Central memory CD8-positive, alpha-beta T cell (primary cell): ENCODE measurements at regions not wholly inside any gene's neighbourhood (a gene's known extent, or its start where the extent isn't known, plus 50 kb on each side); places are given as distances from the start of the nearest gene placed in this dataset.
"Not testable (repeated sequence)": the region's sequence is repeated elsewhere in the genome, so short reads cannot be mapped to it uniquely, and the experiment has no call there.

Source experiments
- ATAC-seq: fragments of 150-1000 bp; cut with Tn5 transposase; replicated peaks from 2 replicates; pipeline ENCODE4 v1.10.0; 2022; ENCODE audit warnings: mild to moderate bottlenecking, moderate FRiP score, moderate number of reproducible peaks; ENCODE audit not compliant: poor library complexity, severe bottlenecking; ENCODE audit errors: extremely low read depth
- DNase-seq, 2 donors: peaks; one replicate each; pipeline ENCODE4 v3.0.0; 2021; ENCODE audit warnings: low spot score in 2 of 2
- H3K27ac Mint-ChIP-seq: one replicate; pipeline ENCODE4 v1.8.0; 2022; ENCODE audit warnings: low read depth, mild to moderate bottlenecking, moderate library complexity, mixed read lengths
- H3K27me3 Mint-ChIP-seq: one replicate; pipeline ENCODE4 v1.8.0; 2022; ENCODE audit warnings: mixed read lengths
- H3K36me3 Mint-ChIP-seq: one replicate; pipeline ENCODE4 v1.8.0; 2022; ENCODE audit warnings: mild to moderate bottlenecking, moderate library complexity, mixed read lengths; ENCODE audit not compliant: insufficient read depth
- H3K4me1 Mint-ChIP-seq: one replicate; pipeline ENCODE4 v1.8.0; 2022; ENCODE audit warnings: mixed read lengths
- H3K4me3 Mint-ChIP-seq: one replicate; pipeline ENCODE4 v1.8.0; 2022; ENCODE audit warnings: mild to moderate bottlenecking, moderate library complexity, mixed read lengths
- H3K9me3 Mint-ChIP-seq: one replicate; pipeline ENCODE4 v1.8.0; 2022; ENCODE audit warnings: mixed read lengths

DNA sequence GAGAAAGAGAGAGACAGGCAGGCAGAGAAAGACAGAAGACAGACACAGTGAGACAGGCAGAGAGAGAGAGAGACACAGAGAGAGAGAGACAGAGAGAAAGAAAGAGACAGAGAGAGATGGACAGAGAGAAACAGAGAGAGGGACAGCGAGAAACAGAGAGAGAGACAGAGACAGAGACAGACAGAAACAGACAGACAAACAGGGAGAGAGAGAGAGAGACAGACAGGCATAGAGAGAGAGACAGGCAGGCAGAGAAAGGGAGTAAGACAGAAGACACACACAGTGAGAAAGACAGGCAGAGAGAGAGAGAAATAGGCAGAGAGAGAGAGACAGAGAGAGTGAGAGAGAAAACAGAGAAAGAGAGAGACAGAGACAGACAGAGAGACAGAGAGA, 105.3 kb upstream of the ANKRD30BL start:
- no peak for ATAC-seq
- Mint-ChIP-seq H3K27ac (no peak overlapping the region), H3K9me3 (no peaks in the 10 kb centered on the region)

DNA sequence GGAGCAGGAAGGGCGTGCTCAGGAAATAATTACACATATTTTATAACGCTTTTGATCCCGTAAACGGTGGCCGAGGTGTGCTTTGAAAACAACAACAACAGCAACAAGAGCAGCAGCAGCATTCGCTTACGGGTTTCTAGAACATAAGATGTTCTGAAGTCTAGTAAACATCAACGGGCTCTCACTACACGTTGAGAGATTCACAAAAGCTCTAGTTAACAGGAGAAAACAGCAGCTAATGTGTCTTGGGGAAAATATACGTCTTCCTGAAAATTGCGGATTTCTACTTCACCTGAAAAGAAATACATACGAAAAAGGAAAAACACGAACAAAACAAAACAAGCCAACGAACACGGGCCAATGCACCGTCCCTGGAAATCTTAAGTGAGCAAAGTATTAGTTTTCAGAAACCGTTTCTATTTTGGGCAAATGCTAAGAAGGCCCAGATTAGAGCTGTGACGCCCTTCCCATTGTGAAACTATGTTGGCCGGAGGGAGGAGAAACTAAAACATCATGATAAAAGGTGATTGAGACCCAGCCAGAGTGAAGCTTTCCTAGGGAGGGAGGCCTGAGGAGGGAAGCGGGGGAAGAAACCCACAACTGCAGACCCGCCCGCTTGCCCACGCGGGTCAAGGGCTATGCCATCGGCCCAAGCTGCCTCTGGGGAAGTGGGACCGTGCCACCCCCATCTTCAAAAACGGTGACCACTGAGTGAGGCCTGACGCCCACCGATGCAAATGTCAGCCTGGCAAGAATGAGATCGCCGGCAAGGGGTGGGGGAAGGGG, 105.9 kb upstream of the ANKRD30BL start:
- not testable (repeated sequence) for DNase-seq, H3K27me3 Mint-ChIP-seq, ATAC-seq, H3K36me3 Mint-ChIP-seq, H3K4me1 Mint-ChIP-seq, H3K9me3 Mint-ChIP-seq, H3K27ac Mint-ChIP-seq, H3K4me3 Mint-ChIP-seq

More for the DNA sequence above, 105.3 kb upstream of the ANKRD30BL start:
- no peak overlapping the region for H3K4me3 Mint-ChIP-seq
- no peak for DNase-seq
- H3K27me3 Mint-ChIP-seq, result no peaks in the 10 kb centered on the region
- no peaks in the 10 kb centered on the region for H3K4me1 Mint-ChIP-seq
- H3K36me3 Mint-ChIP-seq, result no peaks in the 10 kb centered on the region

DNA sequence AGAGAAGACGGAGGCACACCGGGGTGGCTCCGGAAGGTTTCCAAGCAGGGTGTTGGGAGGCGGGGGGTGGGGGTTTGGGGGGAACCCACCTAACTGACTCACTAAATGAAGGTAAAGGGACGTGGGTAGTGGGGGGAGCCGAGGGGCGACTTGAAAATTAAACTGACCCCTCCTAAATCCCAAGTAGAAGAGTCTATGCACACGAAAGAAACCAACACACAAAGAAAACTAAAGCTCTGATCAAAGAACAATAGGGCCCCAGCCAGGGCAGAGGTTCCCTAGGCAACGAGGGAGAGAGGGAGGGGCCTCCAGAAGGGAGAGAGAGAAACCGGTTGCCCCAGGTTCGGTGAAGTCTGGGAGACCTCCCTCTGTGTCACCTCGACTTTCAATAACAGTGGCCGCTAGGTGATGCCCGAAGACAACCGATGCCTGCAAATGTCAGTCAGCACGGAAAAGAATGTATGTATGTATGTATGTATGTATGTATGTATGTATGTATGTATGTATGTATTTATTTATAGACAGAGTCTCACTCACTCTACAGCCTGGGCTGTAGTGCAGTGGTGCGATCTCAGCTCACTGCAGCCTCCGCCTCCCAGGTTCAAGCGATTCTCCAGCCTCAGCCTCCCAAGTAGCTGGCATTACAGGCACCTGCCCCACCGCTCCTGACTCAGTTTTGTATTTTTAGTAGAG, 106.7 kb upstream of the ANKRD30BL start:
- ATAC-seq, result not testable (repeated sequence)

DNA sequence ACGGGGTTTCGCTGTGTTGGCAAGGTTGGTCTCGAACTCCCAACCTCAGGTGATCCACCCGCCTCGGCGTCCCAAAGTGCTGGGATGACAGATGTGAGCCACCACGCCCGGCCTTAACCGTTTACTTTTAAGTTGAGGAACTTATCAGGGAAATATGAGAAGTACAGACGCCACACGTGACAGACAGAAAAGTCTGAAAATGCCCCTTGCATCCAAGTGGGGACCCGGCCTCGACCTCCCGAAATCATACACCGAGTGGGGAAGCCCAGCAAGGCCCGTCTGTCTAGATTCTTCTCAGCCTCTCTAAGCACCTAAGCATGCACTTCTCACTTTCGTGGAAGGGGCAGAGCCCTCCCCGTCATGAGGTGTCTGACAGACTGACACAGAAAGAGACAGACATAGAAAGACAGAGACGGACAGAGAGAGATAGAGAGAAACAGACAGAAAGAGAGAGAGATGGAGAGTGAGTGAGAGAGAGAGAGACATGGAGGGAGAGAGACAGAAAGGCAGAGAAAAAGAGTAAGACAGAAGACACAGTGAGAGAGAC, 107.3 kb upstream of the ANKRD30BL start:
- ATAC-seq, result no peak
- DNase-seq, result no peak
- no peaks in the 10 kb centered on the region for H3K27me3 Mint-ChIP-seq
- no peaks in the 10 kb centered on the region for H3K4me1 Mint-ChIP-seq
- H3K27ac Mint-ChIP-seq, result no peak overlapping the region
- H3K36me3 Mint-ChIP-seq, result no peaks in the 10 kb centered on the region
- H3K4me3 Mint-ChIP-seq, result no peak overlapping the region
- peaks cover under 1% of the 10 kb centered on the region for H3K9me3 Mint-ChIP-seq

More for the DNA sequence above, 106.7 kb upstream of the ANKRD30BL start:
- H3K9me3 Mint-ChIP-seq, H3K27ac Mint-ChIP-seq, H3K27me3 Mint-ChIP-seq, H3K4me3 Mint-ChIP-seq, H3K36me3 Mint-ChIP-seq, H3K4me1 Mint-ChIP-seq, DNase-seq: not testable (repeated sequence)

DNA sequence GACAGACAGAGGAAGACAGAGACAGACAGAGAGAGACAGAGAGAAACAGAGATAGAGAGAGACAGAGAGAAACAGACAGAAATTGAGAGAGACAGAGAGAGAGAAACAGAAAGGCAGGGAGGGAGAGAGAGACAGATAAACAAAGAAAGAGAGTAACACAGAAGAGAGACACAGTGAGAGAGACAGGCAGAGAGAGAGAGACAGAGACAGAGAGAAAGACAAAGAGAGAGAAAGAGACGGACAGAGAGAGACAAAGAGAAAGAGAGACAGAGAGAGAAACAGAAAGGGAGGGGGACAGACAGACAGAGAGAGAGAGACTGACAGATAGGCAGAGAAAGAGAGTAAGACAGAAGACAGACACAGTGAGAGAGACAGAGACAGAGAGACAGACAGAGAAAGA, 108.5 kb upstream of the ANKRD30BL start:
- no peaks in the 10 kb centered on the region for H3K4me1 Mint-ChIP-seq
- H3K27ac Mint-ChIP-seq, result no peak overlapping the region
- peaks cover 4% of the 10 kb centered on the region for H3K9me3 Mint-ChIP-seq
- H3K27me3 Mint-ChIP-seq, result no peaks in the 10 kb centered on the region
- no peak for ATAC-seq
- DNase-seq, result no peak
- no peak overlapping the region for H3K4me3 Mint-ChIP-seq
- no peaks in the 10 kb centered on the region for H3K36me3 Mint-ChIP-seq

DNA sequence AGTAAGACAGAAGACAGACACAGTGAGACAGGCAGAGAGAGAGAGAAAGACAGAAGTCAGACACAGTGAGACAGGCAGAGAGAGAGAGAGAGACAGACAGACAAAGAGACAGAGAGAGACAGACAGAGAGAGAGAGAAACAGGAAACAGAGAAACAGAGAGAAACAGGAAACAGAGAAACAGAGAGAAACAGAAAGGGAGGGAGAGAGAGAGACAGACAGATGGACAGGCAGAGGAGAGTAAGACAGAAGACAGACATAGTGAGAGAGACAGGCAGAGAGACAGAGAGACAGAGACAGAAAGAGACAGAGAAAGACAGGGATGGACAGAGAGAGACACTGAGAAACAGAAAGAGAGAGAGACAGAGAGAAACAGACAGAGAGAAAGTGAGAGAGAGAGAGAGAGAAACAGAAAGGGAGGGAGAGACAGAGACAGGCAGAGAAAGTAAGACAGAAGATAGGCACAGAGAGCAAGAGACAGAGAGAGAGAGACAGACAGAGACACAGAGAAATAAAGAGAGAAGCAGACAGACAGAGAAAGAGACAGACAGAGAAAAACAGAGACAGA, 109.3 kb upstream of the ANKRD30BL start:
- Mint-ChIP-seq H3K9me3 (peaks cover 4% of the 10 kb centered on the region), H3K4me3 (no peak overlapping the region), H3K27ac (no peak overlapping the region), H3K4me1 (no peaks in the 10 kb centered on the region), H3K36me3 (no peaks in the 10 kb centered on the region), H3K27me3 (no peaks in the 10 kb centered on the region)
- no peak for DNase-seq
- ATAC-seq, result no peak

DNA sequence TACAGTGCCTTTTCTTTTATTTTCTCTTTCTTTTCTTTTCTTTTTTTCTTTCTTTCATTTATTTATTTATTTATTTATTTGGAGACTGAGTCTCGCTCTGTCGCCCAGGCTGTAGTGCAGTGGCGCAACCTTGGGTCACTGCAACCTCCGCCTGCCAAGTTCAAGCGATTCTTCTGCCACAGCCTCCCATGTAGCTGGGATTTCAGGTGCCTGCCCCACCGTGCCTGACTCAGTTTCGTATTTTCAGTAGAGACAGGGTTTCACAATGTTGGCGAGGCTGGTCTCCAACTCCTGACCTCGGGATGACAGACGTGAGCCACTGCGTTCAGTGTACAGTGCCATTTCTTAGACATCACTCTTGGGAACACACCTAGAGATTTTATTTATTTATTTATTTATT, 110.0 kb upstream of the ANKRD30BL start:
- not testable (repeated sequence) for H3K4me1 Mint-ChIP-seq, H3K27me3 Mint-ChIP-seq, ATAC-seq, H3K36me3 Mint-ChIP-seq, H3K27ac Mint-ChIP-seq, H3K9me3 Mint-ChIP-seq, H3K4me3 Mint-ChIP-seq, DNase-seq

DNA sequence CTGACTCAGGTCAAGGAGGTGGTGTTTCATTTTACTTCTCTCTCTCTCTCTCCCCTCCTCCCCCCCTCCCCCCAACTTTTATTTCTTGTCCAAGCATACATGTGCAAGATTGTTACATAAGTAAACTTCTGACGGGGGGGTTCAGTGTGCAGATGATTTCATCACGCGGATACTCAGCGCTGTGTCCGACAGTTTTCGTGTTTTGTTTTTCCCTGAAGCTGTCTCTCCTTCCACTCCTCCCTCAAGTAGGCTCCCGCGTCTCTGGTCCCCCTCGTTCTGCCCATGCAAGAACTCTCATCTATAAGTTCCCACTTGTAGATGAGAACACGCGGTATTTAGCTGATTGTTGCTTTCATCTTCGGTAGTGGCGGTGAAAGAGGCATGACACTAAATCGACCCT, 111.0 kb upstream of the ANKRD30BL start:
- Mint-ChIP-seq H3K4me1 (no peaks in the 10 kb centered on the region), H3K36me3 (no peaks in the 10 kb centered on the region), H3K27me3 (no peaks in the 10 kb centered on the region), H3K4me3 (no peak overlapping the region), H3K9me3 (peaks cover 11% of the 10 kb centered on the region), H3K27ac (no peak overlapping the region)
- no peak for ATAC-seq
- DNase-seq, result no peak

DNA sequence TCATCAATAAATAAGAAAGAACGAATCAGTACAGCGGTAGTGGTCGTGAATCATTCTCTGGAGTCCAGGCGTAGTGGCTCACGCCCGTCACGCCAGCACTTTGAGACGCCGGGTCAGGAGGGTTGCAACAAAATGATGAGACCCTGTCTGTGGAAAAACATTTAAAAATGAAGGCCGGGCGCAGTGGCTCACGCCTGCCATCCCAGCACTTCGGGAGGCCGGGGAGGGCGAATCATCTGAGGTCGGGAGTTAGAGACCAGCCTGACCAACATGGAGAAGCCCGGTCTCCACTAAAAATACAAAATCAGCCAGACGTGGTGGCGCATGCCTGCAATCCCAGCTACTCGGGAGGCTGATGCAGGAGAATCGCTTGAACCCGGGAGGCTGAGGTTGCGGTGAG, 111.8 kb upstream of the ANKRD30BL start:
- H3K27ac Mint-ChIP-seq, H3K27me3 Mint-ChIP-seq, DNase-seq, H3K36me3 Mint-ChIP-seq, ATAC-seq, H3K4me1 Mint-ChIP-seq, H3K4me3 Mint-ChIP-seq: not testable (repeated sequence)
- H3K9me3 Mint-ChIP-seq, result peaks cover 15% of the 10 kb centered on the region

DNA sequence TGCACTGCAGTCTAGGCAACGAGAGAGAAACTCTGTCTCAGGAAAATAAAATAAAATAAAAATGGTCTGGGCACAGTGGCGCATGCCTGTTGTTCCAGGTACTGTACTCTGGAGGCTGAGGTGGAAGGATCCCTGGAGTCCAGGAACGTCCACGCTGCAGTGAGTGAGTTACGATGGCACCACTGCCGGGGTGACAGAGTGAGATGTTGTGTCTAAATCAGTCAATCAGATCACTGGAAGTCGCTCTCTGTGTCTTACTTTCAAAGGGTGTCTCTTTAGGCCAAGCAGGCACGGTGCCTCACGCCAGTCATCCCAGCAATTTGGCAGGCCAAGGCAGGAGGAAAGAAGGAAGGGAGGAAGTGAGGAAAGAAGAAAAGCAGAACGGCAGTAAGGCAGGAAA, 112.2 kb upstream of the ANKRD30BL start:
- H3K36me3 Mint-ChIP-seq, result no peaks in the 10 kb centered on the region
- ATAC-seq (no peak), DNase-seq (no peak)
- no peaks in the 10 kb centered on the region for H3K4me1 Mint-ChIP-seq
- H3K9me3 Mint-ChIP-seq, result peaks cover 15% of the 10 kb centered on the region
- H3K4me3 Mint-ChIP-seq, result no peak overlapping the region
- H3K27ac Mint-ChIP-seq, result no peak overlapping the region
- H3K27me3 Mint-ChIP-seq, result no peaks in the 10 kb centered on the region

DNA sequence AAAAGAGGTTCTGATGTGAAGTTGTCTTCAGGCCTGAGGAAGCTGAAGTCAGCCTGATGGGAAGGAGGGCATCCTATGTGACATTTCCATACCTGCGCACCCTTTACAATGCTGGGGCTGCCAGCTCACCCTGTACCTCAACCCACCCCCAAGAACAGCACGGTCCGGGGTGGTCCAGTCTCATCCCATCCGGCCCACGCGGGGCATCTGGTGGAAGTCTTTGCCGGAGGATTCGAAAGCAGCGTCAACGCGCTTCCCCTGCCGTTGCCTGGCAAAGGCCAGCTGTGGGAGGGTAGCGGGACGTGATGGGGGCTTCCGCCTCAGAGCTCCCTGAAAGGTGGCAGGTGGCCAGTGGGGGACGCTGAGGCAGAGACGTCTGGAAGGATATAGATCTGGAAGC, 113.6 kb upstream of the ANKRD30BL start:
- H3K9me3 Mint-ChIP-seq, result peaks cover 15% of the 10 kb centered on the region
- no peaks in the 10 kb centered on the region for H3K36me3 Mint-ChIP-seq
- DNase-seq (no peak), ATAC-seq (no peak)
- H3K27ac Mint-ChIP-seq, result no peak overlapping the region
- H3K27me3 Mint-ChIP-seq, result no peaks in the 10 kb centered on the region
- H3K4me1 Mint-ChIP-seq, result no peaks in the 10 kb centered on the region
- no peak overlapping the region for H3K4me3 Mint-ChIP-seq

DNA sequence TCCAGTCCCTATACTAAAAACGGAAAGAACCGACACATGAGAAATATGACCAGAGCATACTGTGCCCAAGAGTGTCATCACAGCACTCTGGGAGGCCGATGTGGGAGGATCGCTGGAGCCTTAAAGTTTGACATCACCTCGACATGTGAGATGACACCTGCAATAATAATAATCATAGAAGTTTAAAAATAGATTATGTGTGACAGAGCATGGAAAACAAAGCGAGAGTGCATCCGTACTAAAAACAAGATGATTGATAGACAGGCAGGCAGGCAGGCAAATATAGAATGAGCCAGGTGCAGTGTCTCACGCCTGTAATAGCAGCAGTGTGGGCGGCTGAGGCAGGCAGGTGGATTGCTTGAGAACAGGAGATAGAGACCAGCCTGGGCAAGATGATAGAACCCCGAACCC, 114.8 kb upstream of the ANKRD30BL start:
- Mint-ChIP-seq H3K27ac (no peak overlapping the region), H3K27me3 (peaks cover 2% of the 10 kb centered on the region), H3K36me3 (no peaks in the 10 kb centered on the region), H3K9me3 (peaks cover 18% of the 10 kb centered on the region), H3K4me3 (no peak overlapping the region), H3K4me1 (no peaks in the 10 kb centered on the region)
- DNase-seq (no peak), ATAC-seq (no peak)

DNA sequence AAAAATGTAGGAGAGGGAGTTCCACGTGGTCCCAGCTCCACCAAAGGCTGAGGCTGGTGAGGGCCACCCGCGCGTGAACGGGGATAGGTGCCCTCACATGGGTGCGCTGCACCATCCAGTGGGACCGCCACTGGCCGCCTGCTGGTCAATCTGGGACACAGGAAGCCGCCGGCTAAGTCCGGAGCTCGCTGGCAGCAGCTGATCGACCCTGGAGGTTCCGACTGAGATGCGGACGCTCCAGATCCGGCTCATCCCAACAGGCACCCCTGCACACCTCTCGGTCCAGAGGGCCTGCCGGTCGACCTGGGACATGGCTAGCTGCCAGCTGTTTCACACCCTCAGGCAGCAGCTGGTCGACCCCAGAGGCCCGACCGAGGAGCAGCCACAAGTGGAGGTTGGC, 116.5 kb upstream of the ANKRD30BL start:
- no peak for ATAC-seq
- DNase-seq, result no peak
- H3K27ac Mint-ChIP-seq, result no peak overlapping the region
- no peaks in the 10 kb centered on the region for H3K4me1 Mint-ChIP-seq
- peaks cover 9% of the 10 kb centered on the region for H3K27me3 Mint-ChIP-seq
- no peak overlapping the region for H3K4me3 Mint-ChIP-seq
- H3K36me3 Mint-ChIP-seq, result no peaks in the 10 kb centered on the region
- H3K9me3 Mint-ChIP-seq, result peaks cover 26% of the 10 kb centered on the region
